ENCODE measurements at regions not wholly inside any gene's neighbourhood (a gene's known extent, or its start where the extent isn't known, plus 50 kb on each side); places are given as distances from the start of the nearest gene placed in this dataset.

DNA sequence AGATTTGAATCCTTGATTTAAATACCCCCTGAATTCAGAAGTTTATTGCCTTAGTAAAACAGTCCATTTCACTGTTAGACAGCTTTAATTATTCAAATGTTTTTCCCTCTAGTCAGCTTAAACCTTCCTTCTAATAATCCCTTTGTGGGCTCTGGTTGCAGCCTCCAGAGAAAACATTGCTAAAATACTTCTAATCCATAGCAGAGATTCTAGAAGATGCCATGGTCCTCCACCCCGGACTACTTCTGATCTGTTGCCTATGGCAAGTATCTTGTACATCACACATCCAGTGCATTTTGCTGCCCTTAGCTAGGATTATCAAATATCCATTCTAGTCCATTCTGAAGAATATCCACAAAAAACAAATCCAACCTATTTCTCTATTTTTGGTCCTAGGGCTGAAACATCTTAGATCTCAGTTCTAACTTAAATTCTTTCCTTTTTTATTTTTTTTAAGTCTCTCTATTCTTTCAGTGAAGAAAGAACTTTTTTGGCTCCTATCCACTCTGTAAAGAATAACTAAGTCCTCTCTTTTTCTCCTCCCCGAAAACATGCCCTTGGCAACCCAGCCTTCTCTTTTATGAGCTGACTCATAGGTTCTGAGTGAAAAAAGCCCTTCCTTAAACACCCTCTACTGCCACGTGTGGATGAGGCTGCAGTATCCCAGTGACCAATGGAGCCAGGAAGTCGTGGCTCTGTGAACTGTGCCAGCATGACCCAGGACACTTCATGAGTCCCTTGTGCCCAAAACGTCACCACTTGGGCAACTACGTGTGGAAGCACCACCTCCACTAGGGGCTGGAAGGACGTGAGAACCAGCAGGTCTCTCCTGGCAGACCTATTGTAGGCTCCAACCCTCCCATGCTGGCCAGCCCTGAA is 349.8 kb downstream of the TNS1 start:
- H3K4me1 ChIP-seq, result peaks cover 6 to 68% (median 34%) of the 10 kb centered on the region in 3 donors
- H3K36me3 ChIP-seq, result no peaks in the 10 kb centered on the region
- no peak for DNase-seq
- no peak overlapping the region for H3K4me3 ChIP-seq
- H3K27me3 ChIP-seq, result no peaks in the 10 kb centered on the region
- peak overlapping the region; percentile 82 to 90 (median 88) for H3K27ac ChIP-seq
- TF ChIP-seq POLR2A (IDR thresholded peaks at IDR 0.05), result no peak
- TF ChIP-seq, protein P1, sequence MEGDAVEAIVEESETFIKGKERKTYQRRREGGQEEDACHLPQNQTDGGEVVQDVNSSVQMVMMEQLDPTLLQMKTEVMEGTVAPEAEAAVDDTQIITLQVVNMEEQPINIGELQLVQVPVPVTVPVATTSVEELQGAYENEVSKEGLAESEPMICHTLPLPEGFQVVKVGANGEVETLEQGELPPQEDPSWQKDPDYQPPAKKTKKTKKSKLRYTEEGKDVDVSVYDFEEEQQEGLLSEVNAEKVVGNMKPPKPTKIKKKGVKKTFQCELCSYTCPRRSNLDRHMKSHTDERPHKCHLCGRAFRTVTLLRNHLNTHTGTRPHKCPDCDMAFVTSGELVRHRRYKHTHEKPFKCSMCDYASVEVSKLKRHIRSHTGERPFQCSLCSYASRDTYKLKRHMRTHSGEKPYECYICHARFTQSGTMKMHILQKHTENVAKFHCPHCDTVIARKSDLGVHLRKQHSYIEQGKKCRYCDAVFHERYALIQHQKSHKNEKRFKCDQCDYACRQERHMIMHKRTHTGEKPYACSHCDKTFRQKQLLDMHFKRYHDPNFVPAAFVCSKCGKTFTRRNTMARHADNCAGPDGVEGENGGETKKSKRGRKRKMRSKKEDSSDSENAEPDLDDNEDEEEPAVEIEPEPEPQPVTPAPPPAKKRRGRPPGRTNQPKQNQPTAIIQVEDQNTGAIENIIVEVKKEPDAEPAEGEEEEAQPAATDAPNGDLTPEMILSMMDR (IDR thresholded peaks at IDR 0.05), result peak in 2 of 6 experiments; percentile 18 to 51
- no peaks in the 10 kb centered on the region for H3K9me3 ChIP-seq
- WGBS, 2 donors, result 6 to 17% methylated on average over 6 of the region's 7 CpGs
- intact Hi-C loops (cut with DNase I), result loop anchor here (5.0 kb wide), 1 partner anchor 59 kb away; no protein-coding TSS in a partner anchor

GRCh38 chr2:217650716-217651360 is 352.0 kb downstream of the TNS1 start:
- peaks cover 6 to 64% (median 34%) of the 10 kb centered on the region in 3 donors for H3K4me1 ChIP-seq
- DNase-seq, result no peak
- peak overlapping the region in 2 of 4 donors; percentile 88 to 90 for H3K27ac ChIP-seq
- intact Hi-C loops (cut with DNase I), result loop anchor here (5.0 kb wide), 1 partner anchor 61 kb away; no protein-coding TSS in a partner anchor
- no peak overlapping the region for H3K4me3 ChIP-seq
- H3K36me3 ChIP-seq, result no peaks in the 10 kb centered on the region
- H3K9me3 ChIP-seq, result no peaks in the 10 kb centered on the region
- no peaks in the 10 kb centered on the region for H3K27me3 ChIP-seq
- TF ChIP-seq, protein P1 (IDR thresholded peaks at IDR 0.05), result peak; percentile 38 to 82 (median 66)
- TF ChIP-seq POLR2A (IDR thresholded peaks at IDR 0.05), result no peak
- WGBS, 2 donors, result 58 to 62% methylated on average over 9 of the region's 9 CpGs

GRCh38 chr2:217650229-217650628 is 352.6 kb downstream of the TNS1 start:
- H3K4me1 ChIP-seq, result peaks cover 6 to 58% (median 34%) of the 10 kb centered on the region in 3 donors
- no peaks in the 10 kb centered on the region for H3K9me3 ChIP-seq
- intact Hi-C loops (cut with DNase I), result loop anchor here (5.0 kb wide), 1 partner anchor 62 kb away; no protein-coding TSS in a partner anchor

DNA sequence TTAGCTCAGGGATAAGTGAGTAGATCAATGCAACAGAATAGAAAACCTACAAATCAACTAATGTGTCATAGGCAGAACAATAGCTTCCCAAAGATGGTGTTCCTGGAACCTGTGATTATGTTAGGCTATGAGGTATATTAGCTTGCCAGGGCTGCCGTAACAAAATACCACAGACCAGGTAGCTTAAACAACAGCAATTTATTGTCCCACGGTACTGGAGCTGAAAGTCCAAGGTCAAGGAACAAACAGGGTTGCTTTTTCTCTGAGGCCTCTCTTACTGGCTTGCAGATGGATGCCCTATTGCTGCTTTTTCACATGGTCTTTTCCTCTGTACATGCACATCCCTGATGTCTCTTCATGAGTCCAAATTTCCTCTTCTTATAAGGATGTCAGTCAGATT is 354.9 kb downstream of the TNS1 start:
- TF ChIP-seq POLR2A (IDR thresholded peaks at IDR 0.05), result no peak
- TF ChIP-seq, protein P1 (IDR thresholded peaks at IDR 0.05), result no peak
- intact Hi-C loops (cut with DNase I), result no loop called here
- DNase-seq, result no peak
- Histone ChIP-seq H3K9me3 (no peaks in the 10 kb centered on the region), H3K27ac (peak overlapping the region in 1 of 4 donors; percentile 25), H3K4me1 (peaks cover 4 to 53% (median 27%) of the 10 kb centered on the region in 3 donors), H3K27me3 (no peaks in the 10 kb centered on the region), H3K4me3 (no peak overlapping the region), H3K36me3 (no peaks in the 10 kb centered on the region)
- WGBS, 2 donors, result 44 to 48% methylated on average over 2 of the region's 2 CpGs

More at GRCh38 chr2:217650229-217650628, 352.6 kb downstream of the TNS1 start:
- no peak for DNase-seq
- peak overlapping the region in 2 of 4 donors; percentile 88 to 90 for H3K27ac ChIP-seq
- no peak for TF ChIP-seq POLR2A (IDR thresholded peaks at IDR 0.05)
- TF ChIP-seq, protein P1 (IDR thresholded peaks at IDR 0.05), result no peak
- no peaks in the 10 kb centered on the region for H3K36me3 ChIP-seq
- no peaks in the 10 kb centered on the region for H3K27me3 ChIP-seq
- WGBS, 2 donors, result 83 to 94% methylated on average over 2 of the region's 2 CpGs
- H3K4me3 ChIP-seq, result no peak overlapping the region

DNA sequence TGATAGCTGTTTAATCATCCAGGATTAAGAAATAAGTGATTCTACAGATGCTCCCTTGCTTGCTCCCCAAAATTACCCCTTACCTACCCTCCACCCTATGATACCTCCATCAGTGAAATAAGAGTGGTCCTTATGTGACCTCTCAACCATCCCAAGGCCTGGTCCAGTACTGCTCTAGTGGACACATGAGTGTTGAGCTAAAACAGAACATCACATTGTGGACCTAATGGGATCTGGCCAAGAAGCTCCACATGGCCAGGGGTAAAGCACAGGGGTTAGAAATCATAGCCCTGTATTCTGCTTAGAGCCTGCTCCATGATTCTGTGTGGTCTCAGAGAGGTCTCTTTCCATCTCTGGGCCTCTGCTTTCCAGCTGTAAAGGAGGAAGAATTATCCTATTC is 355.6 kb downstream of the TNS1 start:
- intact Hi-C loops (cut with DNase I), result no loop called here
- no peak overlapping the region for H3K27ac ChIP-seq
- no peak for DNase-seq

More for the DNA sequence above, 355.6 kb downstream of the TNS1 start:
- TF ChIP-seq, protein P1 (IDR thresholded peaks at IDR 0.05), result no peak
- TF ChIP-seq POLR2A (IDR thresholded peaks at IDR 0.05), result no peak
- Histone ChIP-seq H3K4me1 (peaks cover 4 to 53% (median 27%) of the 10 kb centered on the region in 3 donors), H3K4me3 (no peak overlapping the region), H3K9me3 (no peaks in the 10 kb centered on the region), H3K27me3 (no peaks in the 10 kb centered on the region), H3K36me3 (no peaks in the 10 kb centered on the region)
